WTC11 (cell line): ENCODE measurements at regions not wholly inside any gene's neighbourhood (a gene's known extent, or its start where the extent isn't known, plus 50 kb on each side); places are given as distances from the start of the nearest gene placed in this dataset.

Source experiments
- ATAC-seq: fragments of 200-7000 bp; cut with Tn5 transposase; 2 replicates; pipeline ENCODE4 v1.10.0; 2021; ENCODE audit warnings: mild to moderate bottlenecking, moderate library complexity
- CTCF ChIA-PET: fragments of 300-600 bp; sonication (Branson Sonifier 250); formaldehyde crosslinking; loops from one replicate; lab custom pipeline; 2021; ENCODE audit warnings: antibody characterized with exemption; lab: Charles Lee
- POLR2A ChIA-PET: fragments of 350-600 bp; sonication (Branson Sonifier 250); formaldehyde crosslinking; loops from one replicate; lab custom pipeline; 2021; ENCODE audit warnings: antibody characterized with exemption; lab: Charles Lee
- DNase-seq: peaks from one replicate; pipeline ENCODE4 v3.0.0; 2021; ENCODE audit warnings: low spot score
- H3K27ac Mint-ChIP-seq: 2 replicates; pipeline ENCODE4 v1.8.0; 2021; ENCODE audit warnings: mixed read lengths
- H3K27me3 Mint-ChIP-seq: 2 replicates; pipeline ENCODE4 v1.8.0; 2021; ENCODE audit warnings: low read depth, mild to moderate bottlenecking, moderate library complexity, mixed read lengths
- H3K36me3 Mint-ChIP-seq: 2 replicates; pipeline ENCODE4 v1.8.0; 2021; ENCODE audit warnings: mixed read lengths
- H3K4me1 Mint-ChIP-seq: 2 replicates; pipeline ENCODE4 v1.8.0; 2022; ENCODE audit warnings: mixed read lengths
- H3K4me3 Mint-ChIP-seq: 2 replicates; pipeline ENCODE4 v1.8.0; 2021; ENCODE audit warnings: mild to moderate bottlenecking, moderate library complexity, mixed read lengths
- H3K9me3 Mint-ChIP-seq: 2 replicates; pipeline ENCODE4 v1.8.0; 2021; ENCODE audit warnings: mixed read lengths
- ATF1 ChIP-seq: sonication (generic); formaldehyde crosslinking; IDR thresholded peaks from 2 replicates; pipeline ENCODE4 v1.8.1; 2023; ENCODE audit warnings: mild to moderate bottlenecking, moderate library complexity, missing genetic modification reagents
- CBFB ChIP-seq: sonication (generic); formaldehyde crosslinking; IDR thresholded peaks from 2 replicates; pipeline ENCODE4 v1.8.1; 2022; ENCODE audit warnings: mild to moderate bottlenecking, low read depth, missing genetic modification reagents
- CREB1 ChIP-seq: sonication (generic); formaldehyde crosslinking; IDR thresholded peaks from 2 replicates; pipeline ENCODE4 v1.8.0; 2023; ENCODE audit warnings: mild to moderate bottlenecking, missing genetic modification reagents
- FOXJ3 ChIP-seq: sonication (generic); formaldehyde crosslinking; IDR thresholded peaks from 2 replicates; pipeline ENCODE4 v1.9.0; 2021; ENCODE audit warnings: missing genetic modification reagents, mild to moderate bottlenecking, borderline replicate concordance
- HMGA2 ChIP-seq: fragments of 250-450 bp; sonication (Bioruptor Pico); IDR thresholded peaks from 2 replicates; pipeline ENCODE4 v1.4.0; 2021; ENCODE audit warnings: mild to moderate bottlenecking, moderate library complexity
- KAT7 ChIP-seq: sonication (generic); formaldehyde crosslinking; IDR thresholded peaks from 2 replicates; pipeline ENCODE4 v1.8.1; 2023; ENCODE audit warnings: missing genetic modification reagents, mild to moderate bottlenecking, borderline replicate concordance
- MXD4 ChIP-seq: fragments of 250-450 bp; sonication (Bioruptor Pico); IDR thresholded peaks from 2 replicates; pipeline ENCODE4 v1.8.0; 2021; ENCODE audit warnings: mild to moderate bottlenecking, moderate library complexity, borderline replicate concordance
- NR2C2 ChIP-seq: sonication (generic); formaldehyde crosslinking; IDR thresholded peaks from 2 replicates; pipeline ENCODE4 v1.8.0; 2022; ENCODE audit warnings: mild to moderate bottlenecking, missing genetic modification reagents
- RORB ChIP-seq: fragments of 250-450 bp; sonication (Bioruptor Pico); IDR thresholded peaks from 2 replicates; pipeline ENCODE4 v1.9.0; 2021; ENCODE audit warnings: mild to moderate bottlenecking
- TCF7 ChIP-seq: sonication (generic); formaldehyde crosslinking; IDR thresholded peaks from 2 replicates; pipeline ENCODE4 v1.8.0; 2022; ENCODE audit warnings: mild to moderate bottlenecking, low read depth, missing genetic modification reagents, moderate library complexity
- TEAD1 ChIP-seq: sonication (generic); formaldehyde crosslinking; IDR thresholded peaks from 2 replicates; pipeline ENCODE4 v1.8.0; 2022; ENCODE audit warnings: mild to moderate bottlenecking, missing genetic modification reagents
- ZNF121 ChIP-seq: sonication (generic); formaldehyde crosslinking; IDR thresholded peaks from 2 replicates; pipeline ENCODE4 v1.8.0; 2023; ENCODE audit warnings: missing genetic modification reagents
- ZNF232 ChIP-seq: sonication (generic); formaldehyde crosslinking; IDR thresholded peaks from 2 replicates; pipeline ENCODE4 v1.8.0; 2022; ENCODE audit warnings: mild to moderate bottlenecking, missing genetic modification reagents
- ZNF423 ChIP-seq: fragments of 250-450 bp; sonication (Bioruptor Pico); IDR thresholded peaks from 2 replicates; pipeline ENCODE4 v2.1.2; 2022; ENCODE audit warnings: mild to moderate bottlenecking, moderate library complexity
- TF ChIP-seq, protein P1 (sequence below): sonication (generic); formaldehyde crosslinking; IDR thresholded peaks from 2 replicates; pipeline ENCODE4 v1.8.1; 2022; ENCODE audit warnings: missing genetic modification reagents, borderline replicate concordance
- TF ChIP-seq, protein P2 (sequence below): sonication (generic); formaldehyde crosslinking; IDR thresholded peaks from 2 replicates; pipeline ENCODE4 v1.8.1; 2023; ENCODE audit warnings: mild to moderate bottlenecking, missing genetic modification reagents, moderate library complexity
- TF ChIP-seq, protein P3 (sequence below): sonication (generic); formaldehyde crosslinking; IDR thresholded peaks from 2 replicates; pipeline ENCODE4 v1.8.1; 2022; ENCODE audit warnings: low read depth, missing genetic modification reagents, borderline replicate concordance
- TF ChIP-seq, protein P4 (sequence below): sonication (generic); formaldehyde crosslinking; IDR thresholded peaks from 2 replicates; pipeline ENCODE4 v1.8.1; 2022; ENCODE audit warnings: mild to moderate bottlenecking, missing genetic modification reagents, moderate library complexity, borderline replicate concordance
- TF ChIP-seq, protein P5 (sequence below): sonication (generic); formaldehyde crosslinking; IDR thresholded peaks from 2 replicates; pipeline ENCODE4 v1.8.1; 2023; ENCODE audit warnings: mild to moderate bottlenecking, missing genetic modification reagents
- TF ChIP-seq, protein P6 (sequence below): sonication (generic); formaldehyde crosslinking; conservative IDR thresholded peaks from 2 replicates; pipeline ENCODE4 v1.8.1; 2022; ENCODE audit warnings: mild to moderate bottlenecking, missing genetic modification reagents
- TF ChIP-seq, protein P7 (sequence below): fragments of 250-450 bp; sonication (Bioruptor Pico); IDR thresholded peaks from 2 replicates; pipeline ENCODE4 v1.9.0; 2021; ENCODE audit warnings: mild to moderate bottlenecking, borderline replicate concordance

DNA sequence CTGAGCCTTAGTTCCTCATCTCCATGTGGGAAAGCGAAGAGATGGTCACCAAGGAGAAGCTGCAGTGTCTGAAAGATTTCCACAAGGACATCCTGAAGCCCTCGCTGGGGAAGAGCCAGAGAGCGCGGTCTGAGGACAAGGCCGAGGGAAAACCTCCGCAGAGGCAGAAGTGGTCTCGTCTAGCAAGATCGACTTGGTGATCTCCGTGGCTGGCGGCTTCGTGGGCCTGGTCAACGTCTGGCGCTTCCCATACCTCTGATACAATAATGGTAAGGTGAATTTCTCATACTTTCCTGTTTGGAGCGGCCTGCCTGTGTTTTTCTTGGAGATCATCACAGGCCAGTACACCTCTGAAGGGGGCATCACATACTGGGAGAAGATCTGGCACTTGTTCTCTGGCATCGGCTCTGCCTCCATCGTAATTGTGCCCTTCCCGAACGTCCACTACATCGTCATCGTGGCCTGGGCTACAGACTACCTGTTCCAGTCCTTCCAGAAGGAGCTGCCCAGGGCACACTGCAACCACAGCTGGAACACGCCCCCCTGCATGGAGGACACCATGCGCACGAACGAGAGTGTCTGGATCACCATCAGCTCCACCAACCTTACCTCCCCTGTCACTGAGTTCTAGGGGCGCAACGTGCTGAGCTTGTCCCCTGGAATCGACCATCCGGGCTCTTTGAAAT is 841.1 kb upstream of the TMPRSS15 start:
- ChIA-PET CTCF (no interaction called here), POLR2A (no interaction called here)
- no peak for DNase-seq
- ATAC-seq: no peak
- Mint-ChIP-seq H3K27me3 (no peaks in the 10 kb centered on the region), H3K4me1 (no peaks in the 10 kb centered on the region), H3K36me3 (no peaks in the 10 kb centered on the region), H3K4me3 (no peak overlapping the region), H3K9me3 (peaks cover 14% of the 10 kb centered on the region), H3K27ac (no peak overlapping the region)
- TF ChIP-seq MXD4 (no peak), CREB1 (CRISPR knock-in tag) (no peak), ATF1 (CRISPR knock-in tag) (no peak), TCF7 (no peak), TEAD1 (CRISPR knock-in tag) (no peak), ZNF423 (CRISPR knock-in tag) (no peak), ZNF232 (CRISPR knock-in tag) (no peak), FOXJ3 (CRISPR knock-in tag) (no peak)

DNA sequence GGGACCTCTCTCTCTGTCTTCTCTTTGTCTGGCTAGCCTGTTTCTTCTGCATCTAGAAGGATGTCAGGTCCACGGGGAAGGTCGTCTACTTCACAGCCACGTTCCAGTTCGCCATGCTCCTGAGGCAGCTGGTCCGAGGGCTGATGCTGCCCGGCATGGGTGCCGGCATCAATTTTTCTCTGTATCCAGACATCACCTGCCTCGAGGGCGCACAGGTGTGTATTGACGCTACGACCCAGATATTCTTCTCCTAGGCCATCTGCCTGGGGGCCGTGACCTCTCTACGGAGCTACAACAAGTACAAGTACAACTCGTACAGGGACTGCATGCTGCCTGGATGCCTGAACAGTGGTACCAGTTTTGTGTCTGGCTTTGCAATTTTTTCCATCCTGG is 841.6 kb upstream of the TMPRSS15 start:
- no peak for TF ChIP-seq HMGA2 (CRISPR knock-in tag)
- no peak for TF ChIP-seq RORB
- Mint-ChIP-seq H3K27me3 (no peaks in the 10 kb centered on the region), H3K27ac (no peak overlapping the region), H3K4me1 (no peaks in the 10 kb centered on the region), H3K9me3 (peaks cover 20% of the 10 kb centered on the region), H3K4me3 (no peak overlapping the region), H3K36me3 (no peaks in the 10 kb centered on the region)
- no peak for ATAC-seq
- no peak for DNase-seq
- ChIA-PET POLR2A (no interaction called here), CTCF (no interaction called here)

DNA sequence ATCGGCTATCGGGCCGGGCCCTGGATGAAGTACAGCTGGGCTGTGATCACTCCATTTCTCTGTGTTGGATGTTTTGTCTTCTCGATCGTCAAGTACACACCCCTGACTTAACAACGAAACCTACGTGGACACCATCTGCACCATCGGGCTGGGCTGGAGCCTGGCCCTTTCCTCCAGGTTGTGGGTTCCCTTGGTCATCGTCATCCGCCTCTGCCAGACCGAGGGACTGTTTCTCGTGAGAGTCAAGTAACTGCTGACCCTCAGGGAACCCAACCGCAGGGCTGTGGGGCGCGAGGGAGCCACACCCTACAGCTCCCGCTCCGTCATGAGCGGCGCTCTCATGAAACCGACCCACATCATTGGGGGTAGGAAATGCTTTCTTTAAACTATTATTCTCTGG is 842.4 kb upstream of the TMPRSS15 start:
- no peak for ATAC-seq
- H3K9me3 Mint-ChIP-seq: peaks cover 25% of the 10 kb centered on the region
- ChIA-PET CTCF (no interaction called here), POLR2A (no interaction called here)
- no peak for DNase-seq
- H3K36me3 Mint-ChIP-seq: no peaks in the 10 kb centered on the region
- H3K4me3 Mint-ChIP-seq: no peak overlapping the region
- H3K4me1 Mint-ChIP-seq: no peaks in the 10 kb centered on the region
- no peaks in the 10 kb centered on the region for H3K27me3 Mint-ChIP-seq
- H3K27ac Mint-ChIP-seq: no peak overlapping the region
- TF ChIP-seq, protein P1, sequence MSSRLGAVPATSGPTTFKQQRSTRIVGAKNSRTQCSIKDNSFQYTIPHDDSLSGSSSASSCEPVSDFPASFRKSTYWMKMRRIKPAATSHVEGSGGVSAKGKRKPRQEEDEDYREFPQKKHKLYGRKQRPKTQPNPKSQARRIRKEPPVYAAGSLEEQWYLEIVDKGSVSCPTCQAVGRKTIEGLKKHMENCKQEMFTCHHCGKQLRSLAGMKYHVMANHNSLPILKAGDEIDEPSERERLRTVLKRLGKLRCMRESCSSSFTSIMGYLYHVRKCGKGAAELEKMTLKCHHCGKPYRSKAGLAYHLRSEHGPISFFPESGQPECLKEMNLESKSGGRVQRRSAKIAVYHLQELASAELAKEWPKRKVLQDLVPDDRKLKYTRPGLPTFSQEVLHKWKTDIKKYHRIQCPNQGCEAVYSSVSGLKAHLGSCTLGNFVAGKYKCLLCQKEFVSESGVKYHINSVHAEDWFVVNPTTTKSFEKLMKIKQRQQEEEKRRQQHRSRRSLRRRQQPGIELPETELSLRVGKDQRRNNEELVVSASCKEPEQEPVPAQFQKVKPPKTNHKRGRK (CRISPR knock-in tag): no peak
- TF ChIP-seq, protein P2, sequence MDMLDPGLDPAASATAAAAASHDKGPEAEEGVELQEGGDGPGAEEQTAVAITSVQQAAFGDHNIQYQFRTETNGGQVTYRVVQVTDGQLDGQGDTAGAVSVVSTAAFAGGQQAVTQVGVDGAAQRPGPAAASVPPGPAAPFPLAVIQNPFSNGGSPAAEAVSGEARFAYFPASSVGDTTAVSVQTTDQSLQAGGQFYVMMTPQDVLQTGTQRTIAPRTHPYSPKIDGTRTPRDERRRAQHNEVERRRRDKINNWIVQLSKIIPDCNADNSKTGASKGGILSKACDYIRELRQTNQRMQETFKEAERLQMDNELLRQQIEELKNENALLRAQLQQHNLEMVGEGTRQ (CRISPR knock-in tag): no peak
- TF ChIP-seq NR2C2 (no peak), KAT7 (CRISPR knock-in tag) (no peak), CBFB (no peak), ZNF121 (CRISPR knock-in tag) (no peak), CREB1 (CRISPR knock-in tag) (no peak)
- TF ChIP-seq, protein P3, sequence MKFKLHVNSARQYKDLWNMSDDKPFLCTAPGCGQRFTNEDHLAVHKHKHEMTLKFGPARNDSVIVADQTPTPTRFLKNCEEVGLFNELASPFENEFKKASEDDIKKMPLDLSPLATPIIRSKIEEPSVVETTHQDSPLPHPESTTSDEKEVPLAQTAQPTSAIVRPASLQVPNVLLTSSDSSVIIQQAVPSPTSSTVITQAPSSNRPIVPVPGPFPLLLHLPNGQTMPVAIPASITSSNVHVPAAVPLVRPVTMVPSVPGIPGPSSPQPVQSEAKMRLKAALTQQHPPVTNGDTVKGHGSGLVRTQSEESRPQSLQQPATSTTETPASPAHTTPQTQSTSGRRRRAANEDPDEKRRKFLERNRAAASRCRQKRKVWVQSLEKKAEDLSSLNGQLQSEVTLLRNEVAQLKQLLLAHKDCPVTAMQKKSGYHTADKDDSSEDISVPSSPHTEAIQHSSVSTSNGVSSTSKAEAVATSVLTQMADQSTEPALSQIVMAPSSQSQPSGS (CRISPR knock-in tag): no peak
- TF ChIP-seq, protein P4, sequence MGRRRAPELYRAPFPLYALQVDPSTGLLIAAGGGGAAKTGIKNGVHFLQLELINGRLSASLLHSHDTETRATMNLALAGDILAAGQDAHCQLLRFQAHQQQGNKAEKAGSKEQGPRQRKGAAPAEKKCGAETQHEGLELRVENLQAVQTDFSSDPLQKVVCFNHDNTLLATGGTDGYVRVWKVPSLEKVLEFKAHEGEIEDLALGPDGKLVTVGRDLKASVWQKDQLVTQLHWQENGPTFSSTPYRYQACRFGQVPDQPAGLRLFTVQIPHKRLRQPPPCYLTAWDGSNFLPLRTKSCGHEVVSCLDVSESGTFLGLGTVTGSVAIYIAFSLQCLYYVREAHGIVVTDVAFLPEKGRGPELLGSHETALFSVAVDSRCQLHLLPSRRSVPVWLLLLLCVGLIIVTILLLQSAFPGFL: no peak
- TF ChIP-seq, protein P5, sequence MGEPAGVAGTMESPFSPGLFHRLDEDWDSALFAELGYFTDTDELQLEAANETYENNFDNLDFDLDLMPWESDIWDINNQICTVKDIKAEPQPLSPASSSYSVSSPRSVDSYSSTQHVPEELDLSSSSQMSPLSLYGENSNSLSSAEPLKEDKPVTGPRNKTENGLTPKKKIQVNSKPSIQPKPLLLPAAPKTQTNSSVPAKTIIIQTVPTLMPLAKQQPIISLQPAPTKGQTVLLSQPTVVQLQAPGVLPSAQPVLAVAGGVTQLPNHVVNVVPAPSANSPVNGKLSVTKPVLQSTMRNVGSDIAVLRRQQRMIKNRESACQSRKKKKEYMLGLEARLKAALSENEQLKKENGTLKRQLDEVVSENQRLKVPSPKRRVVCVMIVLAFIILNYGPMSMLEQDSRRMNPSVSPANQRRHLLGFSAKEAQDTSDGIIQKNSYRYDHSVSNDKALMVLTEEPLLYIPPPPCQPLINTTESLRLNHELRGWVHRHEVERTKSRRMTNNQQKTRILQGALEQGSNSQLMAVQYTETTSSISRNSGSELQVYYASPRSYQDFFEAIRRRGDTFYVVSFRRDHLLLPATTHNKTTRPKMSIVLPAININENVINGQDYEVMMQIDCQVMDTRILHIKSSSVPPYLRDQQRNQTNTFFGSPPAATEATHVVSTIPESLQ: no peak
- TF ChIP-seq, protein P6, sequence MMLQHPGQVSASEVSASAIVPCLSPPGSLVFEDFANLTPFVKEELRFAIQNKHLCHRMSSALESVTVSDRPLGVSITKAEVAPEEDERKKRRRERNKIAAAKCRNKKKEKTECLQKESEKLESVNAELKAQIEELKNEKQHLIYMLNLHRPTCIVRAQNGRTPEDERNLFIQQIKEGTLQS (CRISPR knock-in tag): no peak
- TF ChIP-seq, protein P7, sequence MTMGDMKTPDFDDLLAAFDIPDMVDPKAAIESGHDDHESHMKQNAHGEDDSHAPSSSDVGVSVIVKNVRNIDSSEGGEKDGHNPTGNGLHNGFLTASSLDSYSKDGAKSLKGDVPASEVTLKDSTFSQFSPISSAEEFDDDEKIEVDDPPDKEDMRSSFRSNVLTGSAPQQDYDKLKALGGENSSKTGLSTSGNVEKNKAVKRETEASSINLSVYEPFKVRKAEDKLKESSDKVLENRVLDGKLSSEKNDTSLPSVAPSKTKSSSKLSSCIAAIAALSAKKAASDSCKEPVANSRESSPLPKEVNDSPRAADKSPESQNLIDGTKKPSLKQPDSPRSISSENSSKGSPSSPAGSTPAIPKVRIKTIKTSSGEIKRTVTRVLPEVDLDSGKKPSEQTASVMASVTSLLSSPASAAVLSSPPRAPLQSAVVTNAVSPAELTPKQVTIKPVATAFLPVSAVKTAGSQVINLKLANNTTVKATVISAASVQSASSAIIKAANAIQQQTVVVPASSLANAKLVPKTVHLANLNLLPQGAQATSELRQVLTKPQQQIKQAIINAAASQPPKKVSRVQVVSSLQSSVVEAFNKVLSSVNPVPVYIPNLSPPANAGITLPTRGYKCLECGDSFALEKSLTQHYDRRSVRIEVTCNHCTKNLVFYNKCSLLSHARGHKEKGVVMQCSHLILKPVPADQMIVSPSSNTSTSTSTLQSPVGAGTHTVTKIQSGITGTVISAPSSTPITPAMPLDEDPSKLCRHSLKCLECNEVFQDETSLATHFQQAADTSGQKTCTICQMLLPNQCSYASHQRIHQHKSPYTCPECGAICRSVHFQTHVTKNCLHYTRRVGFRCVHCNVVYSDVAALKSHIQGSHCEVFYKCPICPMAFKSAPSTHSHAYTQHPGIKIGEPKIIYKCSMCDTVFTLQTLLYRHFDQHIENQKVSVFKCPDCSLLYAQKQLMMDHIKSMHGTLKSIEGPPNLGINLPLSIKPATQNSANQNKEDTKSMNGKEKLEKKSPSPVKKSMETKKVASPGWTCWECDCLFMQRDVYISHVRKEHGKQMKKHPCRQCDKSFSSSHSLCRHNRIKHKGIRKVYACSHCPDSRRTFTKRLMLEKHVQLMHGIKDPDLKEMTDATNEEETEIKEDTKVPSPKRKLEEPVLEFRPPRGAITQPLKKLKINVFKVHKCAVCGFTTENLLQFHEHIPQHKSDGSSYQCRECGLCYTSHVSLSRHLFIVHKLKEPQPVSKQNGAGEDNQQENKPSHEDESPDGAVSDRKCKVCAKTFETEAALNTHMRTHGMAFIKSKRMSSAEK (CRISPR knock-in tag): no peak
